Astrocyte of the hippocampus (primary cell): ENCODE measurements at regions not wholly inside any gene's neighbourhood (a gene's known extent, or its start where the extent isn't known, plus 50 kb on each side); places are given as distances from the start of the nearest gene placed in this dataset.
A peak's percentile ranks its signal among the peaks of the same experiment; 100 is the strongest.

Experiments used
- DNase-seq: peaks from one replicate; pipeline ENCODE4 v3.0.0; 2011; ENCODE audit warnings: low read depth, low spot score

DNA sequence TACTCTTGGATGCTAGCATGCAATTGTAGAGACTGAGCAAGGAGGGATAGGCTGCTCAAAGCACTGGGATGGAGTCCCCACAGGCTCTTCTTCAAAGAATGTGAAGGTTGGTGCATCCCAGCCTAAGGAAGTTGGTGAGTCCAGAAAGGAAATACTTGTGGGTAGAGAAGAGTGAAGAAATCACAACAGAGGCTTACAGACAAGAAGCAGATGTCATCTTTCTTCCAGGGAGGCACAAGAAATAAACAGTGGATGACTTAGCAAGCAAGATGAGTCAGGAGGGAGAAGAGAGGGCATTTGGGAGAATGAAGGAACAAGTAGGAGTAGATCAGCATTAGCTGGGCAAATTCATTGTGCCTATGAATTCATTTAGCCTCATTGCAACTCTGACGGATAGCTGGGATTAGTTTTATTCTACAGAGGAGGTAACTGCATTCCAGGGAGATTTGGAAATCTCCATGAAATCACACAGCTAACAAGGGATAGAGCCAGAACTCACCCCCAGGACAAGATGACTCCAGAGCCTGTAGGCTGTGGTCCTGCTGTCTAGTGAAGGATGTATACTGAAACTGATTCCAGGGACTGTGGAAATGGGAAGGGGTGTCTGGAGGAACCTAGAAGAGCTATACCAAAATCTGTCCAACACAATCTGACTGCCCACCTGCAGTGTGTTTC is 125.8 kb upstream of the SPTLC3 start:
- no peak for DNase-seq

DNA sequence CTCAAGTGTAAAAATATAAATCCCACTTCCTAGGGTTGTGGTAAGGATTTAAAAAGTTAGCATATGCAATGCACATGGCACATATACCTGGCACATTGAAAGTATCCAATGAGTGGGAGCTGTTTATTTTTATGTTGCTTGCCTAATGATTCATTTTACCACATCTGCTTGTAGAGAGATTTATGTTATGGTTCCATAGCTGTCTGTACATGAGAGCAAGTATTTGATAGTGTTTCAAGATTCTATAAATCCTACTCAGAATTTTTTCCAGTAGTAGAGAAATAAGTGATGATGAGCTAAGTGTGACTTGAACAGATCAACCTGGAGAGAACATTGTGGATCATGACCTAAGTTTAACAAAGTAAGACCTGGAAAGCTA is 125.3 kb upstream of the SPTLC3 start:
- no peak for DNase-seq

DNA sequence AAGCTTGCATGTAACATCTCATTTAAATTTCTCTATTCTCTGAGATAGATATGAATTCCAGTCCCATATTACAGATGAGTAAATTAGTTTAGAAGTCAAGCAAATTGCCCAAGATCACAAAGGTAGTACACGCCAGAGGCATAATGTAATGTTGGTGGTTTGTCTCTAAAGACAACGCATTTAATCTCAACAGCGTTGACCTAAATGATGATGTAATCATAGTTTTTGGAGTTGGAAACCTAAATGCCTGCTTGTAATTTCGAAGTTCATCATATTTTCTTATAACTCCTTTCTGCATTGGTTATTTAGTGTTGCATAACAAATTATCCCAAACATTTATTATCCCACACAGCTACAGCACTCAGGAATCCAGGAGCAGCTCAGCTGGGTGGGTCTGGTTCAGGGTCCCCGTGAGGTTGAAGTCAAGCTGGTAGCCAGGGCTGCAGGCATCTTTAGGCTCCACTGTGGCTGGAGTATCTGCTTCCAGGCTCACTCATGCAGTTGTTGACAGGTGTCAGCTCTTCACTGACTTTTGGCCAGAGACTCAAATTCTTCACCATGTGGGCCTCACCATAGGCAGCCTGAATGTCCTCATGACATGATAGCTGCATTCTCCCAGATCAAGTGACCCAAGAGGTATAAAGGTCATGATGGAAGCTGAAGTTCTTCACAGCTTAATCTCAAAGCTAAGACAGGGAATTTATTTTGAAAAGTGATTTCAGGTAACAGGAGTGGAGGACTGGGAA is 122.0 kb upstream of the SPTLC3 start:
- DNase-seq: no peak

DNA sequence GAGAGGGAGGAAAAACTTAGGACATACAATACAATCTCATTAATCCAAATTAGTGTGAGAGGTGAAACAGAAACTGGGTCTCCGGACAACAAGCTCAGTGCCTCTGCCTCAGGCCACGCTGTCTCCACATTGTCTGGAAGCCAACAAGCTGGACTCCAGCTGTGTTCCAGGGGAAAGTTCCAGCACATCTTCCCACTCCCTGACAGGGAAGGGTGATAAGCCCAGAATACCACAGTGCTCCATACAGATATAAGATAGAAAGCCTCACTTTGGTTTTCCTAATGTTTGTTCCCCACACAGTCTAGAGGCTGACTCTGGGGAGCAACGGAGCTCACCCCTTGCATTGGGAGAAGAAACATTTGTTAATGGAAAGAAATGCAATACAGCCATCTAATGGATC is 117.1 kb upstream of the SPTLC3 start:
- no peak for DNase-seq

DNA sequence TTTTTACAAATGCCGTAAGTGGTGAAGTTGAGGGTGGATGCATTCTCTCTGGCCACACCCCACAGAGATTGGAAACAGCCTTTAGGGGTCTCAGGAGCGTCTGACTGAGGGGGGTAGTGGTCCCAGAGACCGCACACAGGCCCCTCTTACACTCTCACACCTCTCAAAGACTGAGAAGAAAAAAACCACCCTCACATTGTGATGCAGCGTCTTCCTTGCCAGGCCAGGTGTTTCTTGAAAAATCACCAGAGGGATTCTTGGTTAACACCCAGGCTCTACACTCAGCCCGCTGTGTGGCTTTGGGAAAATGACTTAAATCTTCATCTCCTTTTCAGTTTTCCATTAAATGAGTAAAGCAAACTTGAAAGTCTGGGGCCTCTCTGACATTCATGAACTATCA is 115.8 kb upstream of the SPTLC3 start:
- no peak for DNase-seq

DNA sequence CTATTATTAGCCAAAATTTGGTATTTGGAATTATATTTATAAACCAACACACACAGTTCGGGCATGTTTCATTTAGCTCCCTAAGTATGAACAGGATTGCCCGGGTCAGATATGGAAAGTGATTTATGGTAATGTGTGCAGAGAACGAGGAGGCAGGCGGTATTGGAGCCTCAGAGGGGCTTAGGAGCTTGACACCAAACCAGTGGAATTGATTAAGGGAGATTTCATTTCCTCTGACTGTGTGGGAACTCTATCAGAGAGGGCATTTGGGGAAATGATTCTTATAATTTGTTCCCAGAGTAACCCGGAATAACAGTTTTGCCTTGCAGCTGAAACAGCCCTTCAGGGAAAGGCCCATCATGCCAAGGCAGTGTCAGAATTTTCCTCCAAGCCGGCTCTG is 115.1 kb upstream of the SPTLC3 start:
- no peak for DNase-seq

DNA sequence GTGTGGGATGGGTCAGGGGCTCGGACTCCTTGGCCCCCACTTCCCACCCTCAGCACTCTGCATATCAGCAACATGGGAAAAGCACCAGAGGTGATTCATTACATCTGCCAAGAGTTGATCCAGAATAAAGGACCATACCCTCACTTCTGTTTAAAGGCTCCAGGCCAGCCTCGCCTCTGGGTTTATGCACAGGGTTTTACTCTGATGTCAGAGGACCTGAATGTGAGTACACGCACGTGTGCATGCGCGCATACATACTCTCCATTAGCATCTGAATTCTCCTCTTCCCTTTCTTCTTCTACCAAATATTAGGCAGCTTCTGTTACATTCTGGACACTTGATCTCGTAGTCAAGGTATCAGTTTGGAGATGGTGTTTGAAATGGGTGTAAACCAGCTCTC is 114.7 kb upstream of the SPTLC3 start:
- DNase-seq: no peak

DNA sequence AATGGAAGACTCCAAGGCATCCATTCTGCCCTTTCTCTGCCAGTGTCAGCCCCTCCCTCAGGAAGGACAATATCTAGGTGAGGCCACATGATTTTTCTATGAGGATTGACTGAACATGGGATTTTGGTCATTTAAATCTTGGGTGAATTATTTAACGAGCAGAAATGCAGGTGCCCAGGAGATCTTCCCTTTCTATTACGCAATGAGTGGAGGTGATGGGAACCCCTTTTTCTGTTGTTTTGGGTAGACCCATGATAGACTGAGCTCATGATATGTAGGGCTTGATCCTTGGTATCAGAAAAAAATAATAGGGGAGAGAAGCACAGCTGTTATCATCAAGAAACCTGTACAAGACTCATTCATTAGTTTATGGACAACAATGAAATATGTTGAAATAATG is 112.6 kb upstream of the SPTLC3 start:
- no peak for DNase-seq

DNA sequence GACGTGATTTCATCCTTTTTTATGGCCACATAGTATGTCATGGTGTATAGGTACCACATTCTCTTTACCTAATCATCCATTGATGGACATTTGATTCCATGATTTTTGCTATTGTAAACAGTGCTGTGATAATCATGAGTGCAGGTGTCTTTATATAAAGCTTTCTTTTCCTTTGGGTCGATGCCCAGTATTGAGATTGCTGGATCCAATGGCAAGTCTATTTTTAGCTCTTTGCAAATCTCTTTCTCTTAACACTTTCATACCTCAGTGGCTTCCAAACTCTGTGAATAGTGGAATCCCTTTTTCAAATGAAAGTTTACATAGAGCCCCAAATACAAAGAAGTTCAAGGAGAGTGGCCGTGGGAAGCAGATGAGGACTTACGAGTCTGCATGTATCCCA is 105.8 kb upstream of the SPTLC3 start:
- DNase-seq: no peak

DNA sequence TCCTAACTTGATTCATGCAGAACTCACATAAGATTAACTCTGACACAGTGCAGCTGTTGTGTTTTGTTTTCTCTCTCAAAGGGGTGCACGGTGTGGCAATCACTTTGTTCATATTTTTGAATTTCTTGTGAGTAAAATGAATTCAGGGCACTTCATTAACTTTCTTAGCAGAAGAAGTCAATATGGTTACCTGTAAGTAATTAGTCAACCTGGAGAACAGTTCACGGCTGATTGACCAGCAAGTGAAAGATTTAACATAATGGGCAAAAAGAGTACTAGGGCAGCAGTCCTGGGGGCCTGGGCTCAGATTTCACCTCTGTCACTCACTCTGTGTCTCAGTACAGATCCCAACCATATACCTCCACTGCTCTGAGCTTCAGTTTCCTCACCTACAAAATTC is 102.4 kb upstream of the SPTLC3 start:
- no peak for DNase-seq

DNA sequence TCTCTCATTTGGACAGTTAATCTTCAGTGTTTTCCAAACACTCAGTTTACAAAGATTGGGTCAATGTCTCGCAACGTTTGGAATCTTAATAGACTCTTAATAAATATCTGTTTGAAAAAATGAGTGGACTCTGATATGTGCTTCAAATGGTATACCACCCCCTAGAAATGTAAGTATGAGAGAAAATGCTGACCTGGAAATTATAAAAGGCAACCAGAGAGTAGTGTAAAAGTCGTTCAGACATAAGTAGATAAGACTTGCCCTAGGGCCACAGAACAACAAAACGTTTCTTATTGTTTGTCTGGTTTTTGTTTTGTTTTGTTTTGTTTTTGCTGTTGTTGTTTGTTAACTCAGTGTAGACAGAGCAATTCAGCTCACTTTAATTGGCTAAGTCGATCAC is 97.4 kb upstream of the SPTLC3 start:
- no peak for DNase-seq

DNA sequence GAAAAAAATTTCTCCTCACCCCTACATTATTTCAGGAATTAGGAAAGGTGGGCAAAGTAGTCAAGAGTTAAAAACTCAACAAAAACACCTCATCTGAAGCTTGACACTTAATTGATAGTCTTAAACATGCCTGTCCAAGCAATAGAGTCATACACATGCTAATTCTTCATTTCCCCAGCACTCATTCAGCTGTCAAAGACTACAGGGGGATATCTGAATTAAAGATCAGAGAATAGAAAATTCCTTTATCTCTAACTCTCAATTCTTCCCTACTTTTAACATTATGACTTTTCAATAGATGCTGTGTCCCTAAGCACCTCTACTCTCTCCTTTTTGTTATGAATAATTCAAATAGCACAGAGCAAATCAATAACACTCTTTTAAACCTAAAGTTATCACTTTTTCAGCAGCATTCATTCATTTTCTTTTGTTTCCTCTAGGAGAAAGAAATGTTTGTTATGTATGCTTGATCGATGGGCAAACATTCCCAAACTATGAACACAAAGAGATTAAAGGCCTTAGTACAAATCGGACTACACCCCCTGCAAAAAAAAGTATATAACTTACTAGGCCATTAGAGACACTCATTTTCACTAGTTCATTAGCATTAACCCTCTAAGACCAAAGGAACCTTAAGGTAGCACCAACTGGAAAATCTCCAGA is 94.9 kb upstream of the SPTLC3 start:
- DNase-seq: no peak

DNA sequence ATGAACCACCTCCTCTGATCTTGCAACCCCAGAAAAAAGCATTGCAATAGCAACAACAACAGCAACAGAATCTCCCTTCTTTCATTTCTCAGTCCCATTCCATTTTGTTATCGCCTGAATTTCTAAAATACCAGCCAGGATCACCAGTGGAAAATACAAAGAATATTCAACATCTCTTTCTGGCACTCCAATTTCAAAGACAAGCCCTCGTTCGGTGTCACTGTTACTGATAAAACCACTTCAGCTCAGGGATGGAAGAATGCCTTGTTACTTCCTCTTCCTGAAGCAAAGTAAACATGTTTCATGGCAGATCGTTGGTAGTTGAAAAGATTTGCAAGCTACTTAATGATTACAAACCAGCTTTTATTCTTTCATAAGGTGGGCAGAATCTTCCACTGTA is 94.0 kb upstream of the SPTLC3 start:
- no peak for DNase-seq

DNA sequence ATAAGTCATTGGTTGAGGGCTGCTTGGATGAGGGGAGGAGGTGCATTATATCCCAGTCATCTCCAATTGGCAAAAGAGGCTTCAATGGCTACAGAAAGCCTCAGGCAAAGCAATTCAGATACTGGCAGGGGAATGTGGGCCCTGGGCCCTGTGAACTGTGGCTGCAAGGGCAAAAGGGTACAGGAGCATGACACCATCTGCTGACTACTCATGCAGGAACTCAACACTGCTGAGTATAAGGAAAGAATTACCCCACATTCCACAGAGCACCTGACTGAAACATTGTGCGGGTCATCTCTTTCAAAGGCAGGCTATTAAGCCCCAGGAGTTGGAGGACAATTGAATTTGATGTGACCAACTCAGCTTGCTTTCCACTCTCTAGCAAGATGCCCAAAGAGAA is 92.1 kb upstream of the SPTLC3 start:
- no peak for DNase-seq

DNA sequence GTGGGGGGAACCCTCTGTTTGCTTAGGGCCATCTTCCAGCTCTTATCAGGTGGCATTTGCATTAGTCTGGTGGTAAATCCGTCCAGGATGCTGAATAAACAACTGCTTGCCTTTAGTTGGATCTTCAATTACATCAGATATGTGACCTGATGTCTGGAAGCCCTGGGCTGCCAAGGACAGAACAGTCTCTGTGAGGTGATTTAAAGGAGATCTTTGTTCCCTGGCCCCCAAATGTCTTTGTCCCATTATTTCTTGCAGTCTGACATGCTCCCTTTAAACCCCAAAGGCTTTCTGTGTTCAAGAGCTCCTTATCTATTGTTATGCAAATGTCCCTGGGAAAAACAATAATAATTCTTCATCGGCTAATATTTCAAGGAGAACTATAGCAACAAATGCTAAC is 84.6 kb upstream of the SPTLC3 start:
- DNase-seq: no peak

DNA sequence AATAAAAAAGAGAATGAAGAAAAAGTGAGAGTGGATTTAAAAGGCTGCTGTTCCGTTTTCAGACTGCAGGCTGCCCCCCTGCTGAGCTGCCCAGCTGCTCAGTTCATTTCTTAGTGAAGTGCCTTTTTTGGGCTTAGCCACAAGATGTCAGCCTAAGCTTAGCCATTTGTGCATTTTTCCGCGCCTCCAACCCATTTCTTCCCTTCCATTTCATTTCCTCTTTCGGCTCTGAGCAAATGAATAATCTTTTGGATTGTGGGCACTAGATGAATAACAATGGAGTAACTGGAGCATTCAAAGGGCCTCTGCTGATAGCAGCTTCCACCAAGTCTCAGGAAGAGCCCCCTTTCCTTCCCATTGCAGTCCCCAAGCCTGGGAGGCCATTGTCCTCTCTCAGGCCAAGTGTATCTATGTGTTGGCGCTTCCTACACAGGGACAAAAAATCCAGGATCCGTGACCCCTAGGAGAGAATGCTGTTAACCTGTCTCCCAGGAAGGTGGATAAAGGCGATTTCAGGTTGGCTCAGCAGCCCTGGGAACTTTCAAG is 83.5 kb upstream of the SPTLC3 start:
- DNase-seq: peak; percentile 91

DNA sequence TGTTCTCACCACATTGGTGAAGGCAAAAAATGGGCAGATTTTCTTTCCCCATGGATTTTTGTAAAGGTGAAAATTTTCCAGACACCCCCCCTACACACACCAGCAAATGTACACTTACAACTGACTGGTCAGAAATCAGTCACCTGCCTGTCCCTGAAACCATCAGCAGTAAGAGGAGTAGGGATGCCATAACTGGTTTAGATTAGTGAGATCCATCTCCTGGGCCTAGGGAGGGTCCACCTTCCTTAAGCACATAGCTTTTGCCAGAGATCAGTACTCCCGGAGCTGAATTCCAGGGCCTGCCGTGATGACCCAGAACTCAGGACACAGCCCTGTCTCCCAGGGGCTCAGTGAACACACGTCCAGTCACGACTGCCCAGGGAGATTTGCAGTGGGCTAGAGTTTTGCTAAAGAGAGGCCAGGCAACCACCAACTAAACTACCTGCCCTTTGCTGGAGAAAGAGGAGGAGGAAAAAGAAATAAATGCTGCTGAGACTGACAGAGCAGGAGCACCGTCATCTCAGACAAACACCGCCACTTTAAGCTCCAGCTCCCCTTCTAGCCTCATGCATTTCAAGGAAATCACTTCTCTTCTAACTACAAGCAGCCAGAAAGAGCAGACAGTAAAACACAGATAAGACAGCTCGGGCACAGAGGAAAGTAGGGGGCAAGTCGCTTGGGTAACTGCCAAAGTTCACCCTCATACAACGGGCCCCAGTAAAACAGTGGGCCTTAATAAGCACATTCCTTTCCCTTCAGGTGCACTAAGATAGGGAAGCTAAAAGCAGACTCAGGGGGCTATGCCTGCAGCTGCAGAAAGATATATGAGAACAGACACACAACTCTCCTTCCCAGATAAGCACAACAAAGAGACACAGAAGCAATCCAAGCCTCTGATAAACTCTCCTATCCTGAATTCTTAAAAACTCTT is 82.6 kb upstream of the SPTLC3 start:
- no peak for DNase-seq

DNA sequence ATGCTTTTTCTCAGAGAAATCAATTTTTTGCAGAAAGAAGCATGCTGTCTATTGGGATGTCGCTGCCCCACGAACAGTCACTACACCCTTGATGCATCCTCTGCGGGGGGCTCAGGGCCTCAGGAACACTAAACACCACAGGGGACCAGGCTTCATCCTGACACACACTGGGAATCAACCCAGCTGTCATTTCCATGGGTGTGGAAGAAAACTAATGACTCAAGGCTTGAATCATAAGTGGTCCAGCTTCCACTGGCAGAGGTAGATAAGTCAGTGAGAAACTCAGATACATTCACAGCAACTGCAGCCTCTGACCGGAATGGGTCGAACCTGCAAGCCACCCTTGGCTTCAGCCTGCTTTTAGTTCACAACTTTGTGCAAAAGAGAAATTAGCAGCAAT is 81.3 kb upstream of the SPTLC3 start:
- DNase-seq: peak; percentile 34

DNA sequence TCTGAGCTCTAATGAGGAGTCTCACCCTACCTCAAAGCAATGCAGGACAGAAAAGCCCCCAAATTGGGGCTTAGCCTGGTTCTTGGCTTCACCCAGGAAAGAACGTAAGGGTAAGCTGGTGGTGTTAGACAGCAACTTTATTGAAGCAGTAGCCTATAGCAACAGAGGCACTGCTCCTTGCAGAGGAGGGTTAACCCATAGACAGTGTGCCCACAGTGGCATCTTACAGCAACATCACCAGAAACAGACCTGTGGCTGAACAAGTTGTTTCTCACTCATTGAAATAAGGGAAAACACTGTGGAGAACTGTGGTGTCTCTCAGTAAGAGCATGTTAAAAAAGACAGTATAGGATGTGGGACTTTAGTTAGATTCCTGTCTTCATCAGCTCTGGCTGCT is 80.4 kb upstream of the SPTLC3 start:
- DNase-seq: no peak

DNA sequence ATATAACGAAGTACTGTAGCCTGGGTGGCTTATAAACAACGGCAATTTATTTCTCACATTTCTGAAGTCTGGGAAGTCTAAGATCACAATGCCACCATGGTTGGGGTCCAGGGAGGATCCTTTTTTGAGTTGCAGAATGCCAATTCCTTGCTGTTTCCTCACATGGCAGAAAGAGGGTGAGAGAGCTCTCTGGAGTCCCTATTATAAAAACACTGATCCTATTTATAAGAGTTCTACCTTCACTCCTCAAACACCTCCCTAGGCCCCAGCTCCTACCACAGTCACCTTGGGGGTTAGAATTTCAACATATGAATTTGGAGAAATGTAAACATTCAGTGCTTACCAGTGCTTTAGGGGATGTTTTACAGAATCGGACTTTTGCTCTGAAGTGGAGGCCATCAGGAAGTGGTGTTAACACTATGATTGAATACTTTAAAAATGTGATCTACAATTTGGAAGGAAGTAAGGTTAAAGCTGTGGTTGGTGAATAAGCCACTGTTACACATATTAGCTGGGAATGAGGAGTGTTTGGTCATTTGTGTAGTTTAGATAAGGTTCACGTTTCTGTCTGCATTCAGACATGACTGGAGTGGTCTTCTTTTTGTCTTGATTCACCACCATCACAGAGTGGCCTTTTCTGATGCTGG is 79.9 kb upstream of the SPTLC3 start:
- DNase-seq: peak; percentile 73

DNA sequence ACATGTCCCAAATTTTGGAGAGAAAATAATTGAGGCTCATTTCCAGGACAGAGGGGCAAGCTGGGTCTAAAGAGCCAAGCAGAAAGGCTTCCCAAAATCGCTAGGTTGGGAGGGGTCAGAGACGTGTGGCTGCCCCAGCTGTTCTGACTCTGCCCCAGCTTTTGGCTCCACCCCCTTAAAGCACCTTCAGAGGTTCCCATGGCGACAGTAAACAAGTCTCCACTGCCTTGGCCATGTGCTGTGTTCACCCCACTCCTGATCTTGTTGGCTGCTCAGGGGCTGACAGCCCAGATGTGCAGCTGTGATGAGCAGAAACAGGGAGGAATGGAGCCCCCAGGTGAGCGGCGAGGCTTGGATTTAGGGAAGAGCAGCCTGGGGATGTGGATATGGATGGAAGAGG is 72.8 kb upstream of the SPTLC3 start:
- DNase-seq: no peak
